ENCODE measurements at regions not wholly inside any gene's neighbourhood (a gene's known extent, or its start where the extent isn't known, plus 50 kb on each side); places are given as distances from the start of the nearest gene placed in this dataset.

DNA sequence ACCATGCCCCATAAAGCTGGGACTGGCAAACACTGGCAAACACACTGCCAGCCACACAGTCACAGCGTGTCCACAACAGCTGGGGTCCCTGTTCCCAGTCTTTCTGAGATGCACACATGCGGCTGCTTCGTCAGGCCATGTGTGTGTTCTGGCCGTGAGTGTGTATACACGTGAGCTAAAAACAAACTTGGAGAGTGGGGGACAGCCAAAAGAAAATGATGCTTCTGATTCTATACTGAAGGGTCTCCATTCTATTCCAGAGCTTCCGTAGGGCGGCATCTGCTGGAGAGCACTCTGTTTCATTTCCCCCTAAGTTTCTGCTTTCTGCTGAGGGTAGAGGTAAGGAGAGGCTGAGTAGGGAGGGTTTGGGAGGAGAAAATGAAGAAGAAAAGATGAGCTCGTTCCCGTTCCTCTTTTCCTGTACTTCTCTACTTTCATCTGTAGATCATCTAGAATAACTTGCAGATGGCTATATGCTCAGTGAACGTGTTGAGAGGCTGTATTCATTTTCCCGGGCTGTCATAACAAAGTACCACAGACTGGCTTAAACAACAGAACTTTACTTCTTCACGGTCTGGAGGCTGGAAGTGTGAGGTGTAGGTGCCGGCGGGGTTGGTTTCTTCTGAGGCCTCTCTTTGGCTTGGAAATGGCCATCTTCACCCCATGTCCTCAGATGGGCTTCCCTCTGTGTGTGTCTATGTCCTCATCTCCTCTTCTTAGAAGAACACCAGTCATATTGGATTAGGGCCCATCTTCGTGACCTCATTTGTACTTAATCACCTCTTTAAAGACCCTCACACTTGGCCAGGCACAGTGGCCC is 151.6 kb downstream of the TOMM20 start:
- DNase-seq, result peak in 7 of 56 donors; percentile 11 to 46 (median 22)

DNA sequence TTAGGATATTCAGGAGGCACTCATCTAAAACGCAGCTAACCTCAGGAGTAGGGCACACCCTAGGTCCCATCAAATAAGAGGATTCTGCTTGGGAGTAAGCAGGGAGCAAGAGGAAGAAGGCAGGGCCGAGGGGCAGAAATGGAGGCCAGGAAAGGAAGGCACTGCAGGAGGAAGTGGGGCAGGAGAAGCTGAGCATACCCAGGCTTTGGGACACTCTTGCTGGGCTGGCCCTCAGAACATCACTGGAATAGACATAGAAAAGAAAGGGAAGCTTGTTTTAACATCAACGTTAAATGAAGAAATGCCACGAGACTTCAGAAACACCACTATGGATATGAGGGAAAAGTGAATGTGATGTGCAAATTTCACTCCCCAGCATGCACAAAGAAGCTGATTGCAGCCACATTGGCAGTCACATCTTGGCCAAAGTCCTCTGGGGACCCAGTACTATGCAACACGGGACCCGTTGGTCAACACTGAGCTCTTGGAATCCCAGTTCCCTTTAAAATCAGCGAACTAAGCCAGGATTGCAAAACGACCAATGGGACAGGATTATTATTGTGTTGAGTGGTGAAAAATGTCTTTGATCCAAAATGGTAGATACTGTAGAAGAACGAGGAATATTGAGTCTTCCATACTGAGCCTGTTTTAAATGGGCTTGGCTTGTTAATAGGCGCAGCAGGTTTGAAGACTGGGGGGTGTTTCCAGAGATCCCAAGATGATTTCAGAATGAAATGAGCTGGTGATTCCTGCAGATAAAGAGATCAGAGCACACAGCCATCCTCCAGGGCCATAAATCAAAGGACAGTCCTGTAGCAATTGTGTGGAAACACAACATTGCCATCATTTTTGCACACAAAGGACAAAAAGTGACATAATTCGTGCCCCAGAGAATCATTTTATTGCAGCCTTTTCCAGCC is 152.4 kb downstream of the TOMM20 start:
- no peak for DNase-seq

DNA sequence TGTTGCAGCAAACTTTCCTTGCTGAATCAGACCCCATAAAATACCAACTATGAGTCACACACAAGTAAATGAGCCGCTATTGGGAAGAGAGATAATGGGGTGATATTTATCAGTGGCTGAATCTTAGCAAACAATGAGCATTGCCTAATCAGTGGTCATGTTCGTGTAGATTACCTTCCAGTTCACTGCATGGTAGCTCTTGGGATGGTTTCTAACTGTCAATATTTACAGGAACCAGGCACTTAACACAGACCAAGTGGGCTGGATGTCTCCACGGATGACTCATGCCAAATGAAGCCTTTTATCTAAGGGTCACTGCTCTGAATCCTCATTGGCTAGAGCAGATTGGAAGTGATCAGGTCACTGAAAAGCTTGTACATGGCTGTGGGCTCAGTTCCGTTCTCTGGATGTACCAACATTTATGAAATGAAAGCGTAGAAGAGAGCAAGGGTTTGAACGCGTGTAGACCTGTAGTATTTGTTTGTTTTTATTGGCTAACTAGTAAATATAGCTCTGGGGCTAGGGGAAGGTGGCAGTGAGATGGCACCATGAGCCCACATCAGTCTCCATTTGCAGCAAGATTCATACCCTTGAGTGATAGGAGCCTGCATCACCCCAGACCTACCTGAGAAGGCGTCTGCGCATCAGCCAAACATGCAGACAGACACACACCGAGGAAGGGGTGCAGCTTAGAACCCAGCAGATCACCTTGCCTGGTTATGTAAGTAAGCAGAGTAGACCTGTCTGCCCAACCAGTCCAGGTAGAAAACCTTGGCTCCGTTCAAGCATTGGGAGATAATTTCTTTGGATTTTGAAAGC is 153.3 kb downstream of the TOMM20 start:
- DNase-seq, result no peak

DNA sequence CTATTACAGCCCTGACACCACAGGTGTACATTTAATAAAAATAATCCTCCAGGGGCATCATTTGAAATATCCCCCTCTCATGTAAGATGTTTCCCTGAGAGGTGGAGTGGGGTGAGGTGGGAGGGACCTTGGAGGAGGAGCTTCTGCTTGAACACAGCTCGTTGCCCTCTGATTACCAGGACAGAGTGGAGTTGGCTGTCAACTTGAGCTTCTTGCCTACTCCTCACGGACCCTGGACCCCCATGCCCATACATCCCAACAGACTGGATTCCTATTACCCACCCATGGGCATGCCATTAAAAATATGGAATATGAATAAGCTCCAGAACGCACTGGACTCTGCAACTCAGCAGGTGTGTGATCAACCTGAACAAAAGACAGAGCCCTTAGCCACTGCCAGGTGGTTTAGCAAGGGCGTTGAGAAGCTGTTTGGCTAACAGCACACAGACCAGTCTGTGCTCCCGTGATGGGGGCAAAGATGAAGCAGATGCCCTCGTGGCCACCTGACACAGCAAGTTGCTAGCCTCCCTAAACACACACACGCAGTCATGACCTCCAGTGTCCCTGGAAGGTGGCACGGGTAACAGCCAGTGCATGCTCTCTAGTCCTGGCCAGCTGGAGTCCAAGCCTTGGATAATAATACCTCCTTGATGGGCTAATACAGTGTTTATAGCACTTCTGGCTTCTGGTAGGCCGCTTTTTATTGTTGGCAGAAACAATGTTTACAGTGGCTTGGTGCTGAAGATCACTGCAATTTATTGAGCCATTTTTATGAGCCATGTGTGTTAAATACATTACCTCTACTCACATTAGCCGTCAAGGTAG is 155.0 kb downstream of the TOMM20 start:
- DNase-seq, result no peak

DNA sequence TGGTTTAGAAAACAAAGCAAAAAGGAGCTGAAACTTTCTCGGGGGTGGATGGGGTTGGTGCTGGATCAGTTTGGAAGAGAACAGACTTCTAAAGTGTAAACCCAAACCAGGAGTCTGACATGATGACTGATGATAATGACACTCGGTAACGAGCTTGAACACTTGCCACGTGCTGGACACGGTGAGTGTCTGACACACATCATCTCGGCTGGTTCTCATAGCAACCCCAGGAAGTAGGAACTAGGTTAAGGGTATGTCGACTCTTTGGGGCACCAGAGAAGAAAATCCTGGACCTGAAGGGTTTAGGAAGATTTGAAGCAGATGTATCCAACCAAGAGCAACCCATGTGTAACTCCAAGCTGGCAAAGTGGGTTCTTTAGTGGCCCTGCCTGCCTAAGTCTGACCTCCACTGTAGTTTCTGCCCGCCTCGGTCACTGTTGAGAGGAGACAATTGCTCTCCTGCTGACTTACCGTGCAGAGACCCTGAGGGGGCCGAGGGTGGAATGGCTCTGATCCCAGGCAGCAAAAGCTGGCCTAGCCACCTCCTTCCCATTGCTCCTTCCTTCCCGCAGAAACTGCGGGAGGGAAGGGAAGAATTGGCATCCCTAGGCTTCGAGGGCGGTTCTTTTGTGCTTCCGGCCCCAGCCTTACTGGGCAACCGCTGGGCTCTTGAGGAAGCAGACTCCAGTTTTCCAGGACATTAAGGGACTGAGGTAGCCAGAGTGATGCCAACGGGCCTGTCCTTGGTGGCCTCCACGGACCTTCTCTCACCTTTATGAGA is 156.0 kb downstream of the TOMM20 start:
- no peak for DNase-seq

DNA sequence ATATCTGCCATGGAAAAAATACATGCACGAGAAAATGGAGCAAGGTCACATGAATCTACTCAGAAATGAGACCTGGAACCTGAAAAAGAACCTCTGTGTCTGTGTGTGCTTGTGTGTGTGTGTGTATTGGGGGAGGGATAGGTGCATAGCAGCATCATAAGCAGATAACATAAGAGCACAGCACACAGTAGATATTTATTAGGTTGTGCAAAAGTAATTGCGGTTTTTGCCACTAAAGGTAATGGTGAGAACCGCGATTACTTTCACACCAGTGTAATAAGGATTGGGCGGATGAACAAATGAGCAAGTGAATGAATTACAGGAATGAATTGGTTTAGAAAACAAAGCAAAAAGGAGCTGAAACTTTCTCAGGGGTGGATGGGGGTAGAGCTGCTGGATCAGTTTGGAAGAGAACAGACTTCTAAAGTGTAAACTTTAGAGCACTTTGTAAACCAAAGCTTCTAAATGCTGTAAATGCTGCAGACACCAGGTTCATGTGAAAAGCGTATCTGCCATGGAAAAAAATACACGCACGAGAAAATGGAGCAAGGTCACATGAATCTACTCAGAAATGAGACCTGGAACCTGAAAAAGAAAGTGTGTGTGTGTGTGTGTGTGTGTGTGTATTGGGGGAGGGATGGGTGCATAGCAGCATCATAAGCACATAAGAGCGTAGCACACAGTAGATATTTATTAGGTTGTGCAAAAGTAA is 156.9 kb downstream of the TOMM20 start:
- DNase-seq, result no peak

DNA sequence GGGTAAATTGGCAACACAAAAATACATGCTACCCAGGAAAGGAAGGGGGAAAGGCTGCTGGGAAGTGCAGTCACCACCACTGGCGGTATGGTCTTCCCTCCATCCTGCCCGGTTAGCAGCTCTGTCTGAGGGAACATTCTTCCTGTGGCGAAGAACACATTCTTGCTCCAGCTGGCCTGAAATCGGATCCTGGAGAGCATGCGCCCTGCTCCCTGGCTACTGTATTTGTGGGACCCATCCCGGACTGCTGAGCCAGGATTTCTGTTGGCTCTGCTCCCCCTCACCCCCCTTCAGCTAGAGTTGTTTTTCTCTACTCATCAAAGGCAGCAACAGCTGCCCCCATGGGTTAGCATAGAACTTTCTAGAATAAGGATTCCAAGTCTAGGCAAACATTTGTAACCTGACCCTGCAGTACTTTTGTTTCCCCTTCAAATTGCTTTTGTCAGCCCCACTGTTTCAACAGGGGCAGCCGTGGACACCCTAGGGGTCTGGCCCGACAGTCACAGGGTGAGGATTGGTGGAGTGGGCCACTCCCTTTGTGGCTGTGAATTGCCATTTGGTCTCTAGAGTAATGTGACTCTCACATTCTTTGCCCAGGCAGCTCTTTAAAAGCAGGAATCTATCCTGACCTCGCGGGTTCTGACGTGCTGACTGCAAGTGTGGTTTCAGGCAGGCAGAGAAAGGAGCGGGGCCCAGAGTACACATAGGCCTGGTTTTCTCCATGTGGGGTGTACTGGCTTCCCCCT is 157.7 kb downstream of the TOMM20 start:
- DNase-seq, result peak in 44 of 56 donors; percentile 22 to 79 (median 55)

DNA sequence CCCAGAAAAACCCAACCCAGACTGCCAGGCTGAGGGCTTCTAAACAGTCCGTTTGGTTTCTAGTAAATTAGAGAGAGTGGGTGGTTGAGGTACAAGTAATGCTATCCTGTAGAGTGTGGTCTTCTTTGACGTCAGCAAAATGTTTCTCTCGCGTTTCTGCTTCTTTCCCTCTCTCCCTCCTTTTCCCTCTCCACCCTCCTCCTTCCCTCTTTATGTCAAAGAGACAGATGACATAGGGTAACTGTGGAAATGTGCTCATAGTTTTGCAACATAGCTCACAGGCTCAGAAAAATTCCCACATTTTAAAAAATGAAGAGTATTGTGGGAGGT is 158.3 kb downstream of the TOMM20 start:
- no peak for DNase-seq

DNA sequence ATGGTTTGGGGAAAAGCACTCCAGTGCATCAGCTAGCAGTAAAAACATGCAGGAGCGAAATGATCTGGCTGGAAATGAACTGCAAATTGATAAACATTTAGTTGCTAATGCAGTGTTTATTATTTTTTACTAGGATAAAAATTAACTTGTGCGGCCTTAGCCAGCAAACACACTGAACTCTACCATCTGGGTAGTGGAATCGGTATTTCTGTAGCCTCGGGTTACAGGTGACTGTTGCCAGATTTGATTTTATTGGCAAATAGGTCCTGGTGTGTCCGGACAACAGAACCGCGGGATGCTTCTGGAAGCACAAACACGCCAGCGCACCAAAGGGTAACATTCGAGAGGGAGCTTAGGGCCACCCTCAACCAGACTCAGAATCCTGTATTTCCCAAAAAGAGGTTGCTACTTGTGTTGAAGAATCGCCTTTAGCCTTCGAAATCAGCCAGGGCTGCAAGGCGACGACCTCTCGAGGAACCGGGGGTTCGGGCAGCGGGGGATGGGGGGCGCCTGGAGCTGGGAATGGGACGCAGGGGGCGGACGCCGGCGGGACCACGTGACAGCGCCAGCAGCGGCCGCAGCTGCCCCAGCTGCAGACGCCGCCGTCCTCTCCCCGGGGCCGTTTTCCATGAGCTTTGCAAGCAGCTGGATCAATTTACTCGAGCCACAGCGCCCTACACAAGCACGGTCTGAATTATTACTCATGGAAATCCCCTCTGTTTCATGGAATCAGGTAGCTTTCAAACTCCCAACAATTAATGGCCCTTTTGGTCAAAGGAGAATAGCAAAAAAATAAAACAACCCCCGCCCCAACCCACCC is 158.8 kb downstream of the TOMM20 start:
- peak in 49 of 56 donors; percentile 39 to 85 (median 66) for DNase-seq

DNA sequence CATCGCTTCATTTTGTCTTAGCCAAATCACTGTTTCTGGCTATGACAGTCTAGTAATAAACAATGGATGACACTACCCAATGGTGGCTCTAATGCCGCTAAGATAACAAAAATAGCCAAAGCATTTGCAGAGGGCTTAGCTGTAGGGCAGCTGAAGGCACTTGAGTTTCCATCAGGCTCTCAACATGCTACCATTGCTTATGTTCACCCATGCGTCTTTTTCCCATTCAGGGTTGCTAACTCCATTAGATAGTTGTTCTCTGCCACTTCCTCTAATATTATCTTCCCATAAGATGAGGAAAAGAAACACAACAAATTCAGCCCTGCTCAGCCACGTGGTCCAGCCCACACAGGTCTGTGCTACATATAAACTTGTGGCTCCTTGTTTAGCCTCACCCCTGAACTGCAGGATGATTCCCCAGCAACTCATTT is 159.6 kb downstream of the TOMM20 start:
- DNase-seq, result no peak

DNA sequence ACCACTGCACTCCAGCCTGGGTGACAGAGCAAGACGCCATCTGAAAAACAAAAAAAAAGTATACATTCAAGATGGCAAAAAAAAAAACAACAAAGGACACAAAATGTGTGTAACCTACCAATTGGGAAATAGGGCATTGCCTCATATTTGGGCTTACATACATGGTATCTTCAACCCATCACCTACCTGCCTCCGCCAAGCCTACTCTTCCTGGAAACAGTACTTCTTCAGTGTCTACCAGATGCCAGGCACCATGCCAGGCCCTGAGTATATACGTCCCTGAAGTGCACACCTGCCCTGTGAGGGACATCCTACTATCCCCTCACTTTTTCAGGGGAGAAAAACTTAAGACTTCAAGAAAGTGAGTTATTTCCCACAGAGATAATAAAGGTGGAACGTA is 160.2 kb downstream of the TOMM20 start:
- DNase-seq, result no peak

DNA sequence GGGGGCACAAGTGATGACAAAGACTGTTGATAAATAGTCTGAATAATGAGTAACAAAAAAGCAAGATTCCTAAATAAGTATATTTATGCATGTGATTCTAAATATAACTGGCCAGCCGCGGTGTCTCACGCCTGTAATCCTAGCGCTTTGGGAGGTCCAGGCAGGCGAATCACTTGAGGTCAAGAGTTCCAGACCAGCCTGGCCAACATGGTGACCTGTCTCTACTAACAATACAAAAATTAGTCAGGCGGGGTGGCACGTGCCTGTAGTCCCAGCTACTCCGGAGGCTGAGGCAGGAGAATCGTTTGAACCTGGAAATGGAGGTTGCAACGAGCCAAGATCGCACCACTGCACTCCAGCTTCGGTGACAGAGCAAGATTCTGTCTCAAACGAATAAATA is 161.5 kb downstream of the TOMM20 start:
- no peak for DNase-seq

DNA sequence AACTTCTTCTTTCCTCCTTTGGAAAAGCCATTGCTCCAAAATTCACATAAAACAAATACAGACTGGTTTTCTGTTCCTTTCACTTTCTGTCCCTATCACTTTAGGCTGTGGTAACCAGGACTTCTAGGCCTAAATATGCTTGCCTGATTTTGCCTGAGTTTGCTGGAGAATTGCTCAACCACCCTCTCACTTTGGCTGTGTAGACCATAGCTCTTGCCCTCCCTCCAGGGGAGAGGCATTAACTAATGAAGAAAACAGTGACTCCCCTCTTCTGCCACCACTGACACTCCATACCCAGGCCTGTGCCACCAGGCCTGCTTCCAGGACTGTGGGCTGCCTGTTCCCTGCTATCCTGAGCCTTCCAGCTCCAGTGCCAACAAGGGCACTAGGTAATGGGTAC is 163.5 kb downstream of the TOMM20 start:
- DNase-seq, result no peak

DNA sequence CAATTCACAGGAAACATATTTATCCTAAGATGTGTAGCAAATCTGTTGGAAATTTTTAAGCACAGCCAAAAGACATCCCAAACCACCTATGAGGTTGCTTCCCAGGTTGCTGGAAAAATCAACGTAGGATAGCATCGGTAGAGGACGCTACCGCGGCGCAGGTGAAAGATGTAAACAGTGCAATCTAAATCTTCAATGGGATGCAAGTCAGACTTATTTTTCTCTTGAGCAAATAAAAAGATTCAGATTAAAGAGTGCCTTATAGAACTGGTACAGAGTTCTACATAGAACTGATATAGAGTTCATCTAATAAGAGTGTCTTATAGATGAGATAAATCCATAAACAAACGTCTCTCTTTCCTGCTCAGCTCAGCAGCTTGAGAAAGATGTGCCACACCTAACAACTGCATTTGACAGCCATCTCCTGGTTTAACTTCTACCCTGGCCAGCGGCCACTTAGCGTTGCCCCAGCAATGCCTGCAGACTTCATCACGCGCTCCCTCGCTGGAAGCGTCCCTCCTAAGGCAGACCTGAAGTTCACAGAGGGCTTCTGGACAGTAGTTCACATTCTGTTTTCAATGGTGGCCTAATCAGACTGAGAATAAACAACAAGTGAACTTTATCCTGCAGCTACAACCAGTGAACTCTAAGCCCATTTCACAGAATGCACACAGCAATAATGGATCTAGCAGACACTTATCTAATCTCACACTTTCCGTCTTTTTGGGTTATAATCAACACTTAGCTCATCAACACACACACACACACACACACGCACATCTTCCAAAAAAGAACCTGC is 164.5 kb downstream of the TOMM20 start:
- DNase-seq, result no peak

DNA sequence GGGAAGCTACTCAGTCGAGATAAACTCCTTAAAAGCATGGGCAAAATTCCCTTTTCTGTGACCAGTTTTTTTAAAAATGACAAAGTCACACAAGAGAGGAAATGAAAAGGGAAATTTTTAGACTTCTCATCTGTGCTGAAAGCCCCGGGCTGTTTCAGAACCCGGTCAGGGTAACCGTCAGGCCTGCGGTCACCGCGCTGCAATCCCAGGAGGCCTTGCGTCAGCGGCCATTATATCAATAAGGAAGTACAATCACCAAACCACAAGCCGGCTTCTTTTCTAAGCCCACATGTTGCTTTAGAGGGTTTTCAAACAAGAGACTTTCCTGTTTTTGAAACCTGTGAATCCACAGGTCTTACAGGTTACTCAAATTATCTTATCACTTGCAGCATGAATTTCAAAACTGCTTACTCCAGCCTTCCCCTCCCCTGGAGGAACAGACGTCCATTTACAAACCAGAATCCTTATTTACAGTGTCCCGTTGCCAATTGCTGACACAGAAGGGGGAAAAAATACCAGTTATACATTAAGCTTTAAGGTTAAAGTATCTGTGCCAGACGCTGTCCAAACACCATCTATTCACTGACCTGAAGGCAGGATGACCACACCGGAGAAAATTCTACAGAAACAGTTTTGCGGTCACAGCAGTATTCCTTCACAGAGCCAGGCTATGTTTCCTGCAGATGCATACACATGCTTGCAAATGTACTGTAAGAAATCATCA is 165.3 kb downstream of the TOMM20 start:
- peak in 6 of 56 donors; percentile 10 to 29 (median 24) for DNase-seq

Data from nucleus accumbens (tissue), 56 donors.